ENCODE measurements at regions not wholly inside any gene's neighbourhood (a gene's known extent, or its start where the extent isn't known, plus 50 kb on each side); places are given as distances from the start of the nearest gene placed in this dataset.

GRCh38 chr19:28869459-28869858, 343.5 kb downstream of the UQCRFS1 start:
- TF ChIP-seq CTCF (conservative IDR thresholded peaks at IDR 0.05) (no peak), EZH2 (IDR thresholded peaks at IDR 0.05; ENCODE audit: low read depth) (no peak)
- POLR2A ChIA-PET (ENCODE audit: unreplicated experiment): no interaction called here
- Histone ChIP-seq H3K27ac (no peak overlapping the region), H3K9me3 (ENCODE audit: insufficient read depth, low read depth) (no peaks in the 10 kb centered on the region), H3K9me2 (ENCODE audit: insufficient read depth) (no peaks in the 10 kb centered on the region), H3K4me2 (no peak overlapping the region), H3K4me1 (replicated peaks; ENCODE audit: insufficient read depth) (no peaks in the 10 kb centered on the region), H3K79me2 (ENCODE audit: low read depth) (no peaks in the 10 kb centered on the region), H2AFZ (no peak overlapping the region), H4K20me1 (ENCODE audit: insufficient read depth) (no peaks in the 10 kb centered on the region; the same call in 1 of the 2 replicates), H3K36me3 (ENCODE audit: low read depth) (no peaks in the 10 kb centered on the region), H3K4me3 (no peak overlapping the region), H3K27me3 (ENCODE audit: insufficient read depth, low read depth) (peaks cover 64% of the 10 kb centered on the region), H3F3A (ENCODE audit: insufficient read depth, low read depth) (no peaks in the 10 kb centered on the region)
- DNase-seq: no peak
- CTCF ChIA-PET: no interaction called here
- intact Hi-C loops (cut with micrococcal nuclease; ENCODE audit: unreplicated experiment): no loop called here
- no TSS peak for BruUV-seq (replicated peaks)

GRCh38 chr19:28868836-28869235, 344.1 kb downstream of the UQCRFS1 start:
- POLR2A ChIA-PET (ENCODE audit: unreplicated experiment): no interaction called here
- CTCF ChIA-PET: no interaction called here
- BruUV-seq (replicated peaks): no TSS peak

GRCh38 chr19:28867978-28868377, 345.0 kb downstream of the UQCRFS1 start:
- H3K27ac ChIP-seq: no peak overlapping the region
- H3K36me3 ChIP-seq (ENCODE audit: low read depth): no peaks in the 10 kb centered on the region
- H3K9me2 ChIP-seq (ENCODE audit: insufficient read depth): no peaks in the 10 kb centered on the region
- H3K4me2 ChIP-seq: no peak overlapping the region
- POLR2A ChIA-PET (ENCODE audit: unreplicated experiment): no interaction called here
- no peak for DNase-seq
- H3K9me3 ChIP-seq (ENCODE audit: insufficient read depth, low read depth): no peaks in the 10 kb centered on the region
- H3K27me3 ChIP-seq (ENCODE audit: insufficient read depth, low read depth): peaks cover 49% of the 10 kb centered on the region
- H3F3A ChIP-seq (ENCODE audit: insufficient read depth, low read depth): no peaks in the 10 kb centered on the region
- no peak overlapping the region for H2AFZ ChIP-seq
- no peaks in the 10 kb centered on the region for H3K79me2 ChIP-seq (ENCODE audit: low read depth)
- no peaks in the 10 kb centered on the region; the same call in 1 of the 2 replicates for H4K20me1 ChIP-seq (ENCODE audit: insufficient read depth)
- intact Hi-C loops (cut with micrococcal nuclease; ENCODE audit: unreplicated experiment): no loop called here
- H3K4me1 ChIP-seq (replicated peaks; ENCODE audit: insufficient read depth): no peaks in the 10 kb centered on the region
- BruUV-seq (replicated peaks): no TSS peak
- H3K4me3 ChIP-seq: no peak overlapping the region
- TF ChIP-seq EZH2 (IDR thresholded peaks at IDR 0.05; ENCODE audit: low read depth): no peak
- TF ChIP-seq CTCF (conservative IDR thresholded peaks at IDR 0.05): no peak
- CTCF ChIA-PET: no interaction called here

More at GRCh38 chr19:28868836-28869235, 344.1 kb downstream of the UQCRFS1 start:
- H3F3A ChIP-seq (ENCODE audit: insufficient read depth, low read depth): no peaks in the 10 kb centered on the region
- no peaks in the 10 kb centered on the region; the same call in 1 of the 2 replicates for H4K20me1 ChIP-seq (ENCODE audit: insufficient read depth)
- no peak for DNase-seq
- no peak for TF ChIP-seq EZH2 (IDR thresholded peaks at IDR 0.05; ENCODE audit: low read depth)
- TF ChIP-seq CTCF (conservative IDR thresholded peaks at IDR 0.05): no peak
- no peaks in the 10 kb centered on the region for H3K9me3 ChIP-seq (ENCODE audit: insufficient read depth, low read depth)
- intact Hi-C loops (cut with micrococcal nuclease; ENCODE audit: unreplicated experiment): no loop called here
- H3K9me2 ChIP-seq (ENCODE audit: insufficient read depth): no peaks in the 10 kb centered on the region
- H3K4me1 ChIP-seq (replicated peaks; ENCODE audit: insufficient read depth): no peaks in the 10 kb centered on the region
- H3K27me3 ChIP-seq (ENCODE audit: insufficient read depth, low read depth): peaks cover 57% of the 10 kb centered on the region
- H2AFZ ChIP-seq: no peak overlapping the region
- H3K36me3 ChIP-seq (ENCODE audit: low read depth): no peaks in the 10 kb centered on the region
- H3K4me2 ChIP-seq: no peak overlapping the region
- H3K79me2 ChIP-seq (ENCODE audit: low read depth): no peaks in the 10 kb centered on the region
- H3K27ac ChIP-seq: no peak overlapping the region
- H3K4me3 ChIP-seq: no peak overlapping the region

Data from PC-9 (cell line).